ENCODE measurements at regions not wholly inside any gene's neighbourhood (a gene's known extent, or its start where the extent isn't known, plus 50 kb on each side); places are given as distances from the start of the nearest gene placed in this dataset.

- TF ChIP-seq CTCF (IDR thresholded peaks at IDR 0.05), result no peak
- TF ChIP-seq EZH2 (IDR thresholded peaks at IDR 0.05), result no peak
Measured at GRCh38 chr9:21653091-21653490, 149.3 kb upstream of the MTAP start.
